ENCODE measurements at regions not wholly inside any gene's neighbourhood (a gene's known extent, or its start where the extent isn't known, plus 50 kb on each side); places are given as distances from the start of the nearest gene placed in this dataset.

GRCh38 chr6:95159557-95159956 is 417.8 kb upstream of the MANEA start:
- Histone ChIP-seq H3K79me2 (ENCODE audit: insufficient read depth, low read depth, low read length) (no peaks in the 10 kb centered on the region), H3K4me2 (ENCODE audit: low read length) (no peak overlapping the region), H3K36me3 (ENCODE audit: insufficient read depth, low read length) (no peaks in the 10 kb centered on the region), H3K27ac (ENCODE audit: low read depth, low read length, poor library complexity, severe bottlenecking) (no peak overlapping the region), H3K4me1 (ENCODE audit: insufficient read depth, low read length, poor library complexity, severe bottlenecking) (no peaks in the 10 kb centered on the region), H4K20me1 (ENCODE audit: insufficient read depth, low read length) (no peaks in the 10 kb centered on the region), H2AFZ (ENCODE audit: low read length) (no peak overlapping the region), H3K9me2 (ENCODE audit: insufficient read depth, low read length) (no peaks in the 10 kb centered on the region), H3K9me3 (ENCODE audit: low read length) (no peaks in the 10 kb centered on the region), H3K4me3 (ENCODE audit: low read depth, low read length, poor library complexity, severe bottlenecking) (no peak overlapping the region)
- no TSS peak for BruUV-seq (replicated peaks)
- intact Hi-C loops (cut with micrococcal nuclease; ENCODE audit: unreplicated experiment), result no loop called here
- ChIA-PET POLR2A (interaction anchor here (0.6 kb wide), 1 partner anchor 899 kb away, joined by 5 read pairs; no protein-coding TSS in a partner anchor), CTCF (ENCODE audit: unreplicated experiment) (no interaction called here)
- no peak for TF ChIP-seq CTCF (conservative IDR thresholded peaks at IDR 0.05; ENCODE audit: low read length)
- DNase-seq (ENCODE audit: low spot score), result no peak

GRCh38 chr6:95169775-95170174 is 407.6 kb upstream of the MANEA start:
- Histone ChIP-seq H4K20me1 (ENCODE audit: insufficient read depth, low read length) (0 out of 2 replicates have a peak, but pooled peaks cover 4% of the 10 kb centered on the region), H3K9me2 (ENCODE audit: insufficient read depth, low read length) (no peaks in the 10 kb centered on the region), H3K27ac (ENCODE audit: low read depth, low read length, poor library complexity, severe bottlenecking) (no peak overlapping the region), H2AFZ (ENCODE audit: low read length) (no peak overlapping the region), H3K4me3 (ENCODE audit: low read depth, low read length, poor library complexity, severe bottlenecking) (no peak overlapping the region), H3K4me1 (ENCODE audit: insufficient read depth, low read length, poor library complexity, severe bottlenecking) (no peaks in the 10 kb centered on the region), H3K4me2 (ENCODE audit: low read length) (no peak overlapping the region), H3K36me3 (ENCODE audit: insufficient read depth, low read length) (no peaks in the 10 kb centered on the region), H3K9me3 (ENCODE audit: low read length) (no peaks in the 10 kb centered on the region), H3K79me2 (ENCODE audit: insufficient read depth, low read depth, low read length) (no peaks in the 10 kb centered on the region)
- ChIA-PET POLR2A (interaction anchor here (0.8 kb wide), 1 partner anchor 11 kb away, joined by 3 read pairs; no protein-coding TSS in a partner anchor), CTCF (ENCODE audit: unreplicated experiment) (no interaction called here)
- DNase-seq (ENCODE audit: low spot score), result no peak
- BruUV-seq (replicated peaks), result no TSS peak
- no peak for TF ChIP-seq EZH2phosphoT487 (IDR thresholded peaks at IDR 0.05; ENCODE audit: borderline replicate concordance, low read depth, low read length)
- TF ChIP-seq CTCF (conservative IDR thresholded peaks at IDR 0.05; ENCODE audit: low read length), result no peak
- intact Hi-C loops (cut with micrococcal nuclease; ENCODE audit: unreplicated experiment), result no loop called here

GRCh38 chr6:95175927-95176675 is 401.2 kb upstream of the MANEA start:
- no peaks in the 10 kb centered on the region for H3K9me3 ChIP-seq (ENCODE audit: low read length)
- no TSS peak for BruUV-seq (replicated peaks)
- H4K20me1 ChIP-seq (ENCODE audit: insufficient read depth, low read length), result no peaks in the 10 kb centered on the region
- no peak for TF ChIP-seq CTCF (conservative IDR thresholded peaks at IDR 0.05; ENCODE audit: low read length)
- TF ChIP-seq EZH2phosphoT487 (IDR thresholded peaks at IDR 0.05; ENCODE audit: borderline replicate concordance, low read depth, low read length), result no peak
- CTCF ChIA-PET (ENCODE audit: unreplicated experiment), result no interaction called here
- no peaks in the 10 kb centered on the region for H3K36me3 ChIP-seq (ENCODE audit: insufficient read depth, low read length)
- intact Hi-C loops (cut with micrococcal nuclease; ENCODE audit: unreplicated experiment), result no loop called here
- H2AFZ ChIP-seq (ENCODE audit: low read length), result no peak overlapping the region
- no peaks in the 10 kb centered on the region for H3K79me2 ChIP-seq (ENCODE audit: insufficient read depth, low read depth, low read length)
- H3K4me1 ChIP-seq (ENCODE audit: insufficient read depth, low read length, poor library complexity, severe bottlenecking), result no peaks in the 10 kb centered on the region
- no peaks in the 10 kb centered on the region for H3K9me2 ChIP-seq (ENCODE audit: insufficient read depth, low read length)
- no peak overlapping the region for H3K4me2 ChIP-seq (ENCODE audit: low read length)
- no peak overlapping the region for H3K4me3 ChIP-seq (ENCODE audit: low read depth, low read length, poor library complexity, severe bottlenecking)
- no peak overlapping the region for H3K27ac ChIP-seq (ENCODE audit: low read depth, low read length, poor library complexity, severe bottlenecking)
- no peak for DNase-seq (ENCODE audit: low spot score)
- POLR2A ChIA-PET, result interaction anchor here (1.2 kb wide), 1 partner anchor 49 kb away, joined by 3 read pairs; no protein-coding TSS in a partner anchor

Data from OCI-LY7 (cell line).